HL-60 (cell line): ENCODE measurements at regions not wholly inside any gene's neighbourhood (a gene's known extent, or its start where the extent isn't known, plus 50 kb on each side); places are given as distances from the start of the nearest gene placed in this dataset.

Source experiments
- CTCF ChIP-seq: IDR thresholded peaks from one replicate; pipeline ENCODE4 v1.5.1; 2011; ENCODE audit warnings: low read length, control low read depth, inconsistent platforms; ENCODE audit not compliant: insufficient read depth
- POLR2AphosphoS5 ChIP-seq: IDR thresholded peaks from 2 replicates; pipeline ENCODE4 v1.6.1; 2012; ENCODE audit warnings: low read depth
- REST ChIP-seq: IDR thresholded peaks from 2 replicates; pipeline ENCODE4 v1.6.1; 2012; ENCODE audit warnings: low read depth; ENCODE audit not compliant: insufficient replicate concordance

- TF ChIP-seq POLR2AphosphoS5 = no peak
- TF ChIP-seq REST = no peak
- no peak for TF ChIP-seq CTCF
Measured at GRCh38 chr1:101511202-101511891, 274.5 kb downstream of the S1PR1 start.
